ENCODE measurements at regions not wholly inside any gene's neighbourhood (a gene's known extent, or its start where the extent isn't known, plus 50 kb on each side); places are given as distances from the start of the nearest gene placed in this dataset.

DNA sequence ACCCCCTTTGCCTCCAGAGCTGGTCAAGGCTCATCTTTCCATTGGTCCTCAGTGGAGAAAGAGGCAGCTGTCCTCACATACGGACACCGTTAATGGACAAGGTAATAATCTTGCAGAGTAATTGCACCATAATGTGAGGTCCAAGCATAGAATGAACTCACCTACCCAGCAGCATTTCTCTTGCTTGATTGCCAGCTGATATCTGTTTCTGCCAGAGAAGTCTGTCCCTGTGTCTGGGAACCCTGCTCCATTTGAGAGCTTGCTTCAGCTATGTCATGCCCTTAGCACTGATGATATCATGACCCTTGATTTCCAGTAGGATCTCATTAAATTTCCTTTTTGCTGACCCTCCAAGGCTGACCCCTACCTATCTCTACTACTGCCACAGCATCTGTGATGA, 154.6 kb downstream of the PIK3R1 start:
- no peak for TF ChIP-seq CTCF (conservative IDR thresholded peaks at IDR 0.05; ENCODE audit: low read depth, low read length)
- TF ChIP-seq EZH2 (IDR thresholded peaks at IDR 0.05; ENCODE audit: borderline replicate concordance, low read depth, low read length, poor library complexity, severe bottlenecking) = no peak

All from A673 (cell line).